ENCODE measurements at regions not wholly inside any gene's neighbourhood (a gene's known extent, or its start where the extent isn't known, plus 50 kb on each side); places are given as distances from the start of the nearest gene placed in this dataset.
A peak's percentile ranks its signal among the peaks of the same experiment; 100 is the strongest.

DNA sequence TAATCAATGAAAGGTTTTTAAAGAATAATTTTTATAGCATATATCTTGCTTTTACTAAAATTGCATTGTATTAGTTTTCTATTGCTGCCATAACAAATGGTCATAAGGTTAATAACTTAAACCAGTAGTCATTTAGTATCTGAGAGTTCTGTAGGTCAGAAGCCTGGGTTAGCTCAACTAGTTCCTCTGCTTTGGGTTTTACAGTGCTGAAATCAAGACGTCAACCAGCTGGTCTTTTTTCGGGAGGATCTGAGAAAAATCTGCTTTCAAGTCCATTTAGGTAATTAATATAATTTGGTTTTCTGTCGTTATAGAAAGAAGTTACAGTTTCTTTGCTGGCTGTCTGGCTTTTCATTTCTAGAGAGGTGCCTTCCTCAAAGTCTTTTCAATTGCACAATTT lies 577.7 kb downstream of the MRPL39 start:
- DNase-seq: no peak
- no peak overlapping the region for H3K27ac ChIP-seq
- intact Hi-C loops (cut with DNase I): no loop called here
- TF ChIP-seq, protein P1, sequence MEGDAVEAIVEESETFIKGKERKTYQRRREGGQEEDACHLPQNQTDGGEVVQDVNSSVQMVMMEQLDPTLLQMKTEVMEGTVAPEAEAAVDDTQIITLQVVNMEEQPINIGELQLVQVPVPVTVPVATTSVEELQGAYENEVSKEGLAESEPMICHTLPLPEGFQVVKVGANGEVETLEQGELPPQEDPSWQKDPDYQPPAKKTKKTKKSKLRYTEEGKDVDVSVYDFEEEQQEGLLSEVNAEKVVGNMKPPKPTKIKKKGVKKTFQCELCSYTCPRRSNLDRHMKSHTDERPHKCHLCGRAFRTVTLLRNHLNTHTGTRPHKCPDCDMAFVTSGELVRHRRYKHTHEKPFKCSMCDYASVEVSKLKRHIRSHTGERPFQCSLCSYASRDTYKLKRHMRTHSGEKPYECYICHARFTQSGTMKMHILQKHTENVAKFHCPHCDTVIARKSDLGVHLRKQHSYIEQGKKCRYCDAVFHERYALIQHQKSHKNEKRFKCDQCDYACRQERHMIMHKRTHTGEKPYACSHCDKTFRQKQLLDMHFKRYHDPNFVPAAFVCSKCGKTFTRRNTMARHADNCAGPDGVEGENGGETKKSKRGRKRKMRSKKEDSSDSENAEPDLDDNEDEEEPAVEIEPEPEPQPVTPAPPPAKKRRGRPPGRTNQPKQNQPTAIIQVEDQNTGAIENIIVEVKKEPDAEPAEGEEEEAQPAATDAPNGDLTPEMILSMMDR (IDR thresholded peaks at IDR 0.05): no peak
- H3K4me1 ChIP-seq: no peaks in the 10 kb centered on the region
- peaks cover 0 to 13% of the 10 kb centered on the region in 2 donors for H3K9me3 ChIP-seq
- ATAC-seq: no peak
- H3K36me3 ChIP-seq: no peaks in the 10 kb centered on the region
- no peaks in the 10 kb centered on the region for H3K27me3 ChIP-seq
- H3K4me3 ChIP-seq: no peak overlapping the region

DNA sequence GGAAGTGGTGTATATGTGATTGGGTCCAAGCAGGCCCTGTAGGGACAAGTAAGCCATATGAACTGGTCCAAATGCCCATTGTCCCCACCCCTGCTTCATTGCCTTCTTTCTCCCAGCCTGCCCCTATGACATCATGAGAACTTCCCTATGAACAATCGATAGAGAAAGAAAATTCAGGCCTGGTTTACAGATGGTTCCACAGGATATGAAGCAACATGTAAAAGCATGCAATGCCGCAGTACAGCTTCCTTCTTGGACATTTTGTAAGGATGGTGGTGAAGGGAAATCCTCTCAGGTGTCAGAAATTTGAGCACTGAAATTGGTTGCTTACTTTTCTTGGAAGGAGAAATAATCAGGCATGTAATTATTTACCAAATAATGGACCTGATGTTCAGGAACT lies 581.7 kb downstream of the MRPL39 start:
- ATAC-seq: no peak
- no peak for DNase-seq
- Histone ChIP-seq H3K9me3 (peaks cover 0 to 18% of the 10 kb centered on the region in 2 donors), H3K4me3 (no peak overlapping the region), H3K4me1 (no peaks in the 10 kb centered on the region), H3K27ac (no peak overlapping the region), H3K36me3 (no peaks in the 10 kb centered on the region), H3K27me3 (no peaks in the 10 kb centered on the region)
- intact Hi-C loops (cut with DNase I): no loop called here
- TF ChIP-seq, protein P1 (IDR thresholded peaks at IDR 0.05): no peak

DNA sequence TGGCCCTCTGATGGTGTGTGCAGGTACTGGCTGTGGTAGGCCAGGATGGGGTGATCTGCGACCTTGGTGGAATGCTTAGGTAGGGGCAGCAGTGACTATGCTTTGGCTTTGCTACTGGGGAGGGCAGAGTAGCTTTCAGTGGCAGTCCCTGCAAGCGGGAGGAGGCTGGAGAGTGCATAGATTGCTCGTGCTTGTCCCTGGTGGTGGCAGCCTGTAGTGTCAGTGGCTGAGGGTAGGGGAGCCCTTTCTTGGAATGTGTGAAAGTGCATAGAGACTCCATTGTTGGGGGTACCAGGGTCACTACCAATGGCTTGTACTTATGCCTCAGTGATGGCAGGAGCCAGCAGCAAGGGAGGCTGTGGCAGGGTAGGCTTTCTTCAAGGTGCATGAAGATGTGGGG lies 582.6 kb downstream of the MRPL39 start:
- no peak overlapping the region for H3K4me3 ChIP-seq
- H3K27me3 ChIP-seq: no peaks in the 10 kb centered on the region
- H3K36me3 ChIP-seq: no peaks in the 10 kb centered on the region
- no peaks in the 10 kb centered on the region for H3K4me1 ChIP-seq
- intact Hi-C loops (cut with DNase I): no loop called here
- TF ChIP-seq, protein P1 (IDR thresholded peaks at IDR 0.05): no peak
- DNase-seq (no peak), ATAC-seq (no peak)
- no peak overlapping the region for H3K27ac ChIP-seq
- H3K9me3 ChIP-seq: peaks cover 0 to 18% of the 10 kb centered on the region in 2 donors

DNA sequence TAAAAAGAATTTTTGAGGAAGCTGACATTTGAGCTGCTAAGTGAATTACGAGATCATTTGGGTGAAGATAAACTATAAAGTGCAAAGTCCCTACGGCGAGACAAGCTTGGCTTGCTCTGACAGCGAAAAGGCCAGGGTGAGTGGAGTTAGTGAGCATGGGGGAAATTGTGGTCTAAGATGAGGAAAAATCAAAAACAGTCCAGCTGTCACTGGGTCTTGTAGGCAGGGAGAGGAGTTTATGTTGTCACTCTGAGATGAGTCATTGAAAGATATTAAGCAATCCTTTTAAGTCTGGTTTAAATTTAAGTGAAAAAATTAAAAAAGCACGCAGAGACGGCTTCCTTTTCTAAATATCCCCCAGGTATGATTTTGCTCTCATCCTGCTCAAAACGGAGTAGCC lies 601.9 kb downstream of the MRPL39 start:
- Histone ChIP-seq H3K36me3 (no peaks in the 10 kb centered on the region), H3K27me3 (no peaks in the 10 kb centered on the region), H3K27ac (no peak overlapping the region), H3K4me1 (no peaks in the 10 kb centered on the region), H3K9me3 (peaks cover 0 to 6% of the 10 kb centered on the region in 2 donors), H3K4me3 (no peak overlapping the region)
- intact Hi-C loops (cut with DNase I): no loop called here
- no peak for DNase-seq
- TF ChIP-seq, protein P1 (IDR thresholded peaks at IDR 0.05): no peak
- peak; percentile 19 for ATAC-seq

DNA sequence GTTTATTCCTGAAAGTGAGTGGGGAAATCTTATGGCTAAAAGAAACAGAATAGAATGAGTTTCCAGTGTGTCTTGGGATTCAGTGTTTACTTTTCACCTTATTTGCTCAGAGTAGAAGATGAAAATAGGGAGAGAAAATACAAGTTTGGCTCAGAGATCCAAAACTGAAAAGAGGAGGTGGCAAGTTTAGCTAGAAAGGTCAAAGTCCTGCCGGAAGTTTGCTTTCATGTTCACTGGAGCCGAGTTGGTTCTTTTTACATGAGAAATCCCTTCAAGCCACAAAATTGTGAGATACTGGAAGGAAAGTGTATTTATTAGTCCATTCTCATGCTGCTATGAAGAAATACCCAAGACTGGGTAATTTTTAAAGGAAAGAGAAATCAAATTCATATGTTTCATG lies 604.6 kb downstream of the MRPL39 start:
- no peaks in the 10 kb centered on the region for H3K36me3 ChIP-seq
- intact Hi-C loops (cut with DNase I): no loop called here
- no peaks in the 10 kb centered on the region for H3K4me1 ChIP-seq
- H3K27ac ChIP-seq: no peak overlapping the region
- no peak for ATAC-seq
- H3K9me3 ChIP-seq: peaks cover 0 to 6% of the 10 kb centered on the region in 2 donors
- H3K4me3 ChIP-seq: no peak overlapping the region
- DNase-seq: peak in 1 of 4 donors; percentile 5
- H3K27me3 ChIP-seq: no peaks in the 10 kb centered on the region
- TF ChIP-seq, protein P1 (IDR thresholded peaks at IDR 0.05): no peak
